ENCODE measurements at regions not wholly inside any gene's neighbourhood (a gene's known extent, or its start where the extent isn't known, plus 50 kb on each side); places are given as distances from the start of the nearest gene placed in this dataset.

- no peak for TF ChIP-seq CTCF (IDR thresholded peaks at IDR 0.05)
- no peak for TF ChIP-seq POLR2A (IDR thresholded peaks at IDR 0.05)
- no peak for TF ChIP-seq POLR2AphosphoS5 (IDR thresholded peaks at IDR 0.05)
Measured at GRCh38 chr17:55598495-55598894, 87.2 kb upstream of the SMIM36 start.

Data from breast epithelium (tissue), 3 donors.